Hematopoietic multipotent progenitor cell treated with erythropoietin and hydrocortisone succinate and interleukin-3 and kit ligand, for 4 days (in vitro differentiated cells): ENCODE measurements at regions not wholly inside any gene's neighbourhood (a gene's known extent, or its start where the extent isn't known, plus 50 kb on each side); places are given as distances from the start of the nearest gene placed in this dataset.
A peak's percentile ranks its signal among the peaks of the same experiment; 100 is the strongest.

ENCODE experiments used
- DNase-seq: peaks from one replicate; pipeline ENCODE4 v3.0.0-alpha.2; 2015

GRCh38 chr16:48879223-48880122, 269.5 kb upstream of the N4BP1 start:
- DNase-seq: no peak

GRCh38 chr16:48877946-48878345, 268.0 kb upstream of the N4BP1 start:
- DNase-seq: no peak

GRCh38 chr16:48870141-48870540, 260.2 kb upstream of the N4BP1 start:
- DNase-seq: no peak

GRCh38 chr16:48865520-48865919, 255.5 kb upstream of the N4BP1 start:
- DNase-seq: no peak

- no peak for DNase-seq
Measured at GRCh38 chr16:48864055-48864454, 254.1 kb upstream of the N4BP1 start.

GRCh38 chr16:48862087-48862532, 252.1 kb upstream of the N4BP1 start:
- no peak for DNase-seq

- DNase-seq: peak; percentile 11
Measured at GRCh38 chr16:48860341-48860740, 250.4 kb upstream of the N4BP1 start.

- DNase-seq: no peak
Measured at GRCh38 chr16:48852951-48853350, 243.0 kb upstream of the N4BP1 start.

- no peak for DNase-seq
Measured at GRCh38 chr16:48852458-48852857, 242.5 kb upstream of the N4BP1 start.

- DNase-seq: no peak
Measured at GRCh38 chr16:48850097-48850770, 240.3 kb upstream of the N4BP1 start.

- no peak for DNase-seq
Measured at GRCh38 chr16:48846277-48846676, 236.3 kb upstream of the N4BP1 start.

GRCh38 chr16:48845261-48845660, 235.3 kb upstream of the N4BP1 start:
- DNase-seq: no peak

- no peak for DNase-seq
Measured at GRCh38 chr16:48838349-48838748, 228.4 kb upstream of the N4BP1 start.

GRCh38 chr16:48836636-48837035, 226.7 kb upstream of the N4BP1 start:
- DNase-seq: no peak

- DNase-seq: no peak
Measured at GRCh38 chr16:48836067-48836466, 226.1 kb upstream of the N4BP1 start.

- no peak for DNase-seq
Measured at GRCh38 chr16:48834576-48834975, 224.6 kb upstream of the N4BP1 start.

- DNase-seq: no peak
Measured at GRCh38 chr16:48833461-48833860, 223.5 kb upstream of the N4BP1 start.

- peak; percentile 11 for DNase-seq
Measured at GRCh38 chr16:48831076-48831722, 221.2 kb upstream of the N4BP1 start.

- DNase-seq: no peak
Measured at GRCh38 chr16:48829336-48830310, 219.6 kb upstream of the N4BP1 start.

- no peak for DNase-seq
Measured at GRCh38 chr16:48824271-48824670, 214.3 kb upstream of the N4BP1 start.

GRCh38 chr16:48822431-48822830, 212.5 kb upstream of the N4BP1 start:
- no peak for DNase-seq

- DNase-seq: peak; percentile 1
Measured at GRCh38 chr16:48820379-48820778, 210.4 kb upstream of the N4BP1 start.
